ENCODE measurements at regions not wholly inside any gene's neighbourhood (a gene's known extent, or its start where the extent isn't known, plus 50 kb on each side); places are given as distances from the start of the nearest gene placed in this dataset.

DNA sequence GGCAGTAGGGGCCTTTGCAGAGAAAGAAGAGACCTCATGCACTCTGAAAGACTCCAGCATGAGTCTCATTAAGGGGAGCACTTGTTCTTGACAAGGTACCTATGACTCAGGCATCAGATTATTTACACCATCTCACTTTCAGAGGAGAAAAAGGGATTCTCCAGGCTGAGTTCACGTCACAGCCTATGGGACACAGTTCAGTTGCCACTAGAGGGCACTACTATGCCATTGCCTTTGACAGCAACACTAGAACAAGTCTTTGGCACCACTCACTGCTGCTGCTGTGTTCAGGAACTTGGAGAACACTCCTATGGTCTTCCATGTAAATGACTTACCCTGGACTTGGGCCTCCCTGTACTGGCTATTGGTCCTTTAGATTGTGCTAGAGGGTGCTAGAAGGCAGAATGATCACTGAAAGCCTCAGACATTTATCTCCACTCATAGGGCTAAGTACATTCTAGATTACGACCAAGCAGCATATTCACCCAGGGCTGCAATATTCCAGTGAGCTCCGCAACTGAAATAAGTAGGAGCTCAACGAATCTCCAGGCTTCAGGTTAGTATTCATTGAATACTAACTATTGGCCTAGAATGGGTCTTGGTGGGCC lies 225.1 kb upstream of the CA10 start:
- peak; percentile 76 for DNase-seq

DNA sequence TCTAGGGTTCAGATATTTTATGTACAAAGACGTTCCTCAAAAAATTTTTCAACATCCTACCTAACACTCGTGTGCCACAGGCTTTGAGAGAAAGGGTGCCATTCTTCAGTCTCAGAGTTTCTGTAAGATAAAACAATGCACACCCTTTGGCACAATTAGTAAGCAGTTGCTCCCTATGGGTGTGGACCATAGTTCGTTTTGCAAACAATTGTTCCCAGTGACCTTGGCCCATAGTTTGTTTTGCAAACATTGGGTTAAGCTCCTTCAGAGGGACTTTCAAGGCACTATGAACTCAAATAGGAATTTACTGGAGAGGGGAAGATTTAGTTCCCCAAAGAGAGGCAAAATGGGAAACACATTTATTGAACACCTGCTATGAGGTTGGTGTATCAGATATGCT lies 220.3 kb upstream of the CA10 start:
- DNase-seq = no peak

DNA sequence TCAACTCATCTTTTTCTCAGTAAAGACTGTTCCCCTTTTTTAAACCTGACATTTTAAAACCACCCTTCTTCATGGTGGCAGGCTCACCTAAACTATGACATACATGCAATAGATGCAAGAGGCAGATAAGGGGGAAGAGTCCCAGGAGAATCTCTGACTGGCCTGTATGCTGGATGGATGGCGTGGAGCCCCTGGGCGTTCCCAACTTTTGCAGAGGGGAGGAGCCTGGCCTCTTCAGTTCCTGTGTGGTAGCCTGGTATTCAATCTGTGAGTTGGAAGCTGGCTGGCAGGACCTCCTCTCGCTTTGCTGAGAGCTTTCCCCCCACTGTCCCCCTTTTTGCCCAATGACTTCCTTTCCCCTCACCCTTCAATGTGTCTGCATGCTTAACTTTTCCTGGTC lies 217.6 kb upstream of the CA10 start:
- DNase-seq = no peak

DNA sequence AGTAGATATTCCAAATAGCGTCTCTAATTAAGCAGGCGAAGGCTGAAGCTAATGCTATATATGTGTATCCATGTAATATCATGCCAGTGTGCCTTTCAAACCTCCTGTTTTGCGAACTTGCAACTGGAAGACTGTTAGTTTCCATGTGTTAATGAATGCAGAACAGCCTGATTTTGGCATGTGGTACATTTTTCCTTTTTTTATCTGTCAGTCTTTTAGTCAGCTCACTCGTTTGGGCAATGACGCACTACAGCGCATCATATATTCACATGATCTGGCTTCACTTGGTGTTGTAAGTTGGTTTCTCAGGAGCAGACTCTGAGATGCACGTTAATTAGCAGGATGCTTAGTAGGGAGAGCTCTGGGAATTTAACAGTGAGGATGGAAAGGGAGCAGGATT lies 210.4 kb upstream of the CA10 start:
- no peak for DNase-seq

DNA sequence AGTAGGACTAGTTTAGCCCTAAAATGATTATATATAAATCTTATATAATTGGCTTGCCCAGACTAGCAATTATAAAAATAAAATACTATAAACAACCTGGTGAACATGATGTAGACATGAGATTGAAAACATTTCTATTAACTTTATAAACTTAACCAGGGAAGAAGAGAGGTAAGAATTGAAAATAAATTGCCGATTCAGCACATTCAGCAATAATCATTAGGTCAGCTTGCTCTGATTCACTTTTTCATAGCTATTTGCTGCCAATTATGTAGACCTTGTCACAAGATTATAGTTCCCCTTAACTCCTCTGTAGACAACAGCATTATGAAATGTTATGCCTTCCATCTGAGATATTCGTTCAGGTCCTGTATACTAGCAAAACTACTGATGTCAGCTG lies 199.3 kb upstream of the CA10 start:
- DNase-seq = no peak

DNA sequence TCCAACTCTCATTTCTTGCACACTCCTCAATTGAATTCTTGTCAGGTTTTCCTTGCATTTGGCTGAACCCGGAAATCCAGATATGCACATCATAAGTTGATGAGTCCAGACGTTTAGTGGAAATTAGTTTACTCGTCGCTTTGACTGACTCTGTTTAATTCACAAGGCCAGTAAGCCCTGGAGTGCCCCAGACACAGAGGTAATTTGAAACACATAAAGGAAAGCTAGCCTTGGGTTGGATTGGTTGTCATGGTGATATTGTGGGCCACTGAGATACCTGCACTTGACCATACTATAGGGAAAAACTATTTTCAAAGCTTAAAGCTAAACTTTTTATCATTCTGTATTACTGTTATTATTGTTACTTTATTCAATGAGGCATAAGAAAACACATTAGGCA lies 178.3 kb upstream of the CA10 start:
- DNase-seq = peak; percentile 13

DNA sequence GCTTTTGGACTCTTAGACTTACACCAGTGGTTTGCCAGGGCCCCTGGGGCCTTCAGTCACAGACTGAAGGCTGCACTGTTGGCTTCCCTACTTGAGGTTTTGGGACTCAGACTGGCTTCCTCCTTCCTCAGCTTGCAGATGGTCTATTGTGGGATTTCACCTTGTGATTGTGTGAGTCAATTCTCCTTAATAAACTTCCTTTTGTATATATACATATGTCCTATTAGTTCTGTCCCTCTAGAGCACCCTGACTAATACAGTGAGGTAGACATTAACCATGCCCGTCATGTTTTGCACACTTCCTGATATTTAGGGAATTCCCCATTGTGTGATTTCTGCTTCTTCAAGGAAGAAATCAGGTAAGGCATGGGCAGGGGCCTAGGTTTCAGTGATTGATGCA lies 147.8 kb upstream of the CA10 start:
- DNase-seq = no peak

DNA sequence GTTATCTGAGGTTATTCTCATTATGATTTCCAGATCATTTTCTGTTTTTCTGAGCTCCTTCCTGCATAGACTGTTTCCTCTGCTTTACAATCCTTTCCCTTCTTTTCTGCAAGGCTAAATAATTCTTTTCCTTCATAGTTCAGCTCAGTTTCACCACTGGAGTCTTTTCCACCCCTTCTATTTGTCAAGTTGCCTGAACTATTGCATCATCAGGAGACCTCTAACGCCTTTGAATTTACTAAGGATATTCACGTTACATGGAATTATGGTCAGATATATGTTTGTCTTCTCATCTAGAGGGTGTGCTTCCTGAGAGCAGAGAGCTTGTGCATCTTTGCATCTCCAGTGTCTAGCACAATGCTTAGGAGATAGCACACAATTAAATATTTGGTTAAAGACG lies 140.4 kb upstream of the CA10 start:
- DNase-seq = no peak

DNA sequence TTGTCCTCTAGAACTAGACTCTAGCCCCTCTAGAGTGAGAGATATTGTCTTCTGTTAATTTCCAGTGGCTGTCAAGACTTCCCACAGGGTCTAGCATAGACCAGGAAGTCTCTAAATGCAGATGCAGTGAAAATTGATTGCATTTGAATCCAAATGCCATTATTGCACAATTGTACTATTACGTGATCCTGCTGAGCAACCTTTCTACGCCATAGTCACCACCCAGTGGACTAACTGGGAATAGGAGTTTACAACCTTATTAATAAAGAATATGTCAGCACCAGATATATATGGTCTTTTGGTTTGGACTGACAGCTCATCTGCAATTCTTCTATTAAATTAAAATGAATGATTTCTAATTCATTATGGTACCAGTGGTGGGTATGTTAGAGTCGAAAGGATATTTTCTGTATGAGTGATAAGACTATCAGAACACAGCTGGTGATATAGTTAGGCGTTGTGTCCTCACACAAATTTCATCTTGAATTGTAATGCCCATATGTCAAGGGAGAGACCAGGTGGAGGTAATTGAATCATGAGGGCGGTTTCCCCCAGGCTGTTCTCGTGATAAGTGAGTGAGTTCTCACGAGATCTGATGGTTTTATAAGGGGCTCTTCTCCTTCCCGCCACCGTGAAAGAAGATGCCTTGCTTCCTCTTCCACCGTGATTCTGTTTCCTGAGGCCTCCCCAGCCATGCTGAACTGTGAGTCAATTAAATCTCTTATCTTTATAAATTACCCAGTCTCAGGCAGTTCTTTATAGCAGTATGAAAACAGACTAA lies 138.9 kb upstream of the CA10 start:
- DNase-seq = no peak

DNA sequence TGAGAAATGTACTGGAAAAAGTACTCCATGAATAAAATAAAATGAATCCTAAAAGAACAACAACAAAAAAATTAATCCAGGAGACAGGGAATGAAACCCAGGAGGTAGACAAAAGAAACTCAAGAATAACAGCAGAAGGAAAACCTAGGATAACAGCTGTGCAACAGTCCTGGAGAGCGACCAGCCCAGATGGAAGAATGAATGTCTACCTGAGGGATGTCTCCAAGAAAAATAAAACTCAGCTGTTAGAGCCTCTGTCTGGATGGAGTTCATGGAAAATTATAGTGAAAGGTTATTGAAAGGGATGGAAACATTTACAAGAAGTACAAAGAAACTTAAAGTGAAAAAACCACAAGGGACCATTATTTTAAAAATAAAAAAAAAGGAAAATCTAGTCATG lies 135.8 kb upstream of the CA10 start:
- peak; percentile 79 for DNase-seq

DNA sequence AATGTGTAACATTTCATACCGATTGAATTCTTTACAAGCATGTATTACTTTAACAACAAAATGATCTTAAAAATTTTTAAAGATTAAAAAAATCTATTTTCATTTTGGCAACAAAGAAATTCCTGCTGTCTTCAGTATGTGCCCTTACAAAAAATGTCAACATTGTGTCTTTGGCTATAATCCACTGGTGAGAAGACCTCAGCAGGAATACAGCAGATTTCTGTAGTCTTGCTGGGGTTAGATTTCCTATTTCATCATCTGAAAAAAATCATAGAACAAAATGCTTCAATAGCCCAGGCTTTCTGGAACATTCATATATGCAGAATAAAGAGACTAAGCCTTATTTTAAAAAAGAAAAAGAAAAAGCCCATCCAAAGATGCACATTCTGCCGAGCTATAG lies 129.1 kb upstream of the CA10 start:
- DNase-seq = no peak

DNA sequence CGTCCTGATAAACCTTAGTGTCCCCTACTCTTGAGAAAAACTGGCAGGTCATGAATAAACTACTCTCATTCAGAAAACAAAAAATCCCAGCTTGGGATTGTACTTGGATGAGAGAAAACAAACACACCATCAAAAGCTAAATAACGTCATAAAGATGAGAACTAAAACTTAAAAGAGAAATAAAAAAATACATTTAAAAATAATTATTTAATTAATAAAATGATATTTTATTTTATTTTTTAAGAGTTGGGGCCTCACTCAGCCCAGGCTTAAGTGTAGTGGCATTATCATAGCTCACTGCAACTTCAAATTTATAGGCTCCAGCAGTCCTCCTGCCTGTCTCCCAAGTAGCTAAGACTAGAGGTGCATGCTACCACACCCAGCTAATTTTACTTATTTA lies 125.4 kb upstream of the CA10 start:
- DNase-seq = no peak

DNA sequence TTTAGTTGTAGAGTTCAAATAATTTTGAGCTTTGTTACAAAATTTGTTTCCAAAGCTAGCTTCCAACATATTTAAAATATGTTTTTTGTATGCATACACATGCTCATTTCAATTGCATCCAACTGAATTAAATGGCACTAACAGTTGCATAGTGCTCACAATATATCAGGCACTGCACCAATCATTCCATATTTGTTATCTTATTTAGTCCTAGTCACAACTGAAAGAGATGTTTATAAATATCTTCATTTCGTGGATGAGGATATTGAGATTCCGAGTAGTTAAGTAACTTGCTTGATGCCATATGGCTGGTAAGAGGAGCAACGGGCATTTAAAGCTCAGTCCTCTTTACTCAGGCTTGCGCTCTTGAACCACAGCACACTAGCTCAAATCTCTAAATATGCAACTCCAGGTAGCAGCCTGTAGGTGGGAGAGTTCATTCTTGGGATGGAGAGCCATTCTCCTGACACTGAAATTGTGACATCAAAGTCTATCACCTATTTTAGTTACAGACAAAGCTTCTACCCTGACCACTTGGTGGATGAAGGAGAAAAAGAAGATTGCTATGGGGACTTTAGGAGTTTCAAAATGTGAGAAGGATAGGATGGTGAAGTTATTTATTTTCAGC lies 118.0 kb upstream of the CA10 start:
- no peak for DNase-seq

DNA sequence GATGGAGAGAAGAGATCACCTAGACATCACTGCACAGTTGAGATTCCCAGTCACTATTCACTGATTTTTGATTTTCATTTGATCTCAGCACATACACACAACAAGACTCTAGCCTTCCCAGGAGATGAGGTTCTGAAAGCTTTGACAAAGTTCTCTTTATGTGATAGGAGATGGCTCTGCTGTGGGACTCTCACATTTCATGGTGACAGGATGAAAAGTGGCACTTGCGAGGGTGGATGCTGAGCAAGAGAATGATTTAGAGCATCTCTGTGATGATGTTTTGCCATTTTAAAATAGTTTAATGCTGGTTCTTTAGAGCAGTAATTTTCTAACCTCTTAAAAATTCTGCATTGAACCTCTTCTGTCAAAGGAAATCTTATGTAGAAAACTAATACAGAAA lies 113.3 kb upstream of the CA10 start:
- DNase-seq = no peak

DNA sequence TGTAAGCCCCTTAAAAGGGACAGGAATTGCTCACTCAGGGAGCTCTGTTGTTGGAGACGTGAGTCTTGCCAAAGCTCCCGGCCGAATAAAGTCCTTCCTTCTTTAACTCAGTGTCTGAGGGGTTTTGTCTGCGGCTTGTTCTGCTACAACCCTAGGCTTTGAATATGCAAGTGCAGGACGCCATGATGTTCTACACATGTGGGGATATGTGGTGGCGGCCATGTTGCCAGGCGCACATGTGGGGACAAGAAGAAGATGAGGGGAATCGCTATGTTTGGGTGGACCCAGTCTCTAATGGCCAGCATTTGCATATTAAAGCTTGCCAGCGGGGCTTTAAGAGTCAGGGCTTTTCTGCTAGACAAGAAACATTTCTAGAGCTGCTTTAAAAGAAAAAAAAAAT lies 96.8 kb upstream of the CA10 start:
- no peak for DNase-seq

DNA sequence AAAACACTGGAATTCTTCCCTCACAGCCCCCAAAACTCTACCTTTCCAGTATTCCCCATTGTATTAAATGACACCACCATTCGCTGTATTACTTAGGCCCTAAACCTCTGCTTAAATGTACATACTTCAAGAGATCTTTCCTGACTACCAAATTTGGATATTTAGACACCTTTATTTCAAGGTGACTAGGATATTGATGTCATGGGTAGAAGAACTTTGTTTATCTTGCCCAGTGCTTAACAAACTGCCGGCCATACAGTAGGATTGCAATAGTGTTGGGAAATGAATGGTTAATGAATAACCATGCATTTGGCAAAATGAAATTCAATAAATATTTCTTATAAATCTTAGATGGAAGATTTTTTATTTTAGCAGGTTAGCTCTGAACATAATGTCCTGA lies 86.2 kb upstream of the CA10 start:
- DNase-seq = no peak

DNA sequence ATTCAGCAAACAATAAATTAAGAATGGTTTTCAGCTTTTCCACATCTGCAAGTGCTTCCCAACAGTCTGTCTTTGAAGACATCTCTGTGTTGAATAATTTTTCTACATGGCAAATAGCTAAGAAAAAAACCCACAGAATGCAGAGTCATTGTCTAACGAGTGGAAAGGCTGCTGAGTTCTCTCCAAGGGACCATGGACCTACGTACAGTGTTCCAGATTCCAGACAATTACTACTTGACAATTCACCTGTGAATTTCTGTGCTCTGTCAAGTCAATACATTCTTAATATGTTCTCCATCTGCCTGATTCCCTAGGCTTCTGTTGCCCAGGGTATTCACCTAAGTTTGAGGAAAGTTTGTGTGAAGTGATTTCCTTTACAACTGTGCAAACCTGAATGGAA lies 83.8 kb upstream of the CA10 start:
- DNase-seq = no peak

DNA sequence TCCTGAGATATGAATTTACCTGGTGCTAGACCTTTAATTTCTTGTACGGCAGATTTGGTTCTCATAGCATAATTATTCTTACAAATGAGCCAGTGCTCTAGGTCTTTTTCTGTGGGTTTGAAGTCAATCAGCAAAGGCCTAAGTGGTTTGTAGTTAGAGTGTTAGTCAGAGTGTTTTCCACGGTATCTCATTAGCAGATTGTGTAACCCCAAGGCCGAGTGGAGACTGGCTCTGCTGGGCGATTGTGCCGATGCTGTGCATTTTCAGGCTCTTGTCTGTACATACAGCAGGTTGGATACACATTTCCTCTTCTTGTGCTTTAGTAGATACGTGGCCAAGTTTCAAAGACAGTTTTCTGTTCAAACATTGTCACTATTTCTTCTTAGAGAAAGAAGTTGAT lies 78.6 kb upstream of the CA10 start:
- DNase-seq = no peak

DNA sequence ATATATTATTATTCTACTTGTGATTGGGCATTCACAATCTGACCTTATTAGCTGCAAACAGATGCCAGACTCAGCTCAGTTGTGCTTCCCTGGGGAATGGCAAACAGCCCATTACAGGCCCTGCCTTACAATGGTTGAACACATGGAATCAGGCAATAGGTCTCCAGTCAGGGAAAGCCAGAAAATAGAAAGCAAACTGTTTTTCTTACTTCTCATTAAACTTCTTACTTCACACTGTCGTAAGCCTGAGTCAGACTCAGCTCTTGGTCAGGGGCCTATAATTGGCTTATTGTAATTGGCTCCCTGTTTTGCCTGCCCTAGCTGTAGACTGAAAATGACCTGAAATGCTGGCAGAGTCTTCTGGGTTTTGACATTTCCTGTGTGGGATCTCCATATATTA lies 77.0 kb upstream of the CA10 start:
- peak; percentile 1 for DNase-seq

DNA sequence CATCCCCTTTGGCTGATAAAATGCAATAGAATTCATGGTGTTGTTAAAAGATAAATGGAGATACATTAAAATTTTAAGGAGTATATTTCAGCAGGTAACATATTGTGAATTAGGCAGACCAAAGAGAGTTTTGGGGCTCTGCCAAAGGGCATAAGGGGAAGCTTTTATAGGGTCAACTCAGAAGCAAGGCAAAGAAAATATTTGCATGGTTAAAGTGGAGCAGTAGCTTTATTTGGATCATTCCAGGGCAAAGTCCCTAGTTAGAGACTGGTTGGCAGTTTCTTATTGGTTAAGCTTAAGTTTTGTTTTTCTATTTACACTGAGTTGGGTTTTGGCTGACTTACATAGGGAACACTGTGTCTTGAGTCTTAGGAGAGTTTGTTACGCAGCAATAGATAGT lies 75.1 kb upstream of the CA10 start:
- DNase-seq = no peak

DNA sequence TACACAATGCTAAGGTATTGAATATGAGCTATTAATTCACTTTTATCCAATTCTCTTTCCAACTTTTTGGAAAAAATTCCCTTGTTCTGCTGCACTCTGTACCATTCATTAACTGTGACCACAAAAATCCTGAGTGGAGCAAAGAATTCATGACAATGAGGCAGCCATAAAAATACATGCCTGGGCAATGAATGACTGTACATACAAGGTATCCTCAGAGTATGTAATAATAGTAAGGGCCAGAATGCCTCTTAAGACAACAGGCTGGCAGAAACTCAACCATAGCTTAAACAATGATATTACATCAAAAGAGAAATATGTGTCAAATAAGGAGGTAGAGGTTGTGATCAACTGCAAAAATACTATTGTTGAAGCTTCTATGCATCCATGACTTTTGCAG lies 74.7 kb upstream of the CA10 start:
- DNase-seq = no peak

DNA sequence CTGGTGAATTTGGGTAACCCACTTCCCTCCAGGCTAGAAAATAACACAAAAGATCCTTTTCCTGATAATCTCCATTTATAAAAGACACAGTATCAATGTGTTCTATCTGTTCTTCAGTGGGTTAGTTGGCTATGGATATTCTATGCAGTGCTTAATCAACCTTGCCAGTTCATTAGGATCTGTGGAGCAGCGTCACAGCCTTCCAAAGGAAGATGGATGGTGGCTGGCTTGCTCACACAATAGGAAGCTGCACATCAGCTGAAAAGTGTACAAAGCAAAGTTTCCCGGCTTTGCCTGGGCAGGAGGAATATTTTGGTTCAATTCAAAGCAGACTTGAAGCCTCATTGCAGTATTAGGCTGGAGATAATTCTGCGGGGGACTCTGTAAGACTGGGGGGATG lies 70.3 kb upstream of the CA10 start:
- DNase-seq = no peak

DNA sequence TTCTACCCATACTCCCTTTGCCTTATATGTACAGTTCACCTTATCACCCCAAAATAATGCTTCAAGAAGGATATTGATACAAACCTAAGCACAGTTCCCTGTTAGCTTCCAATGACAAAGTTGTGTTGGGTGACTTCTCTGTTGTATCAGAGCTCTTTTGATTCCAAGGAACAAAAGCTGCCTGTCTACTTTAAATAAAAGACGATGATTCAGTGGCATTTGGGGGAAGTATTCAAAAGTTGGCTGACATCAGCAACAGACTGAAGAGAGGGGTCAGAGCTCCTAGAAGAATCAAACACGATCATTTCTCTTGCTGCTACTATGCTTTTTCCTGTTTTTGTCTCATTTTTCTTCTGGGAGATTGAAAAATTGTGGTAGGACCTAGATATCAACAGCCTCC lies 69.4 kb upstream of the CA10 start:
- no peak for DNase-seq

DNA sequence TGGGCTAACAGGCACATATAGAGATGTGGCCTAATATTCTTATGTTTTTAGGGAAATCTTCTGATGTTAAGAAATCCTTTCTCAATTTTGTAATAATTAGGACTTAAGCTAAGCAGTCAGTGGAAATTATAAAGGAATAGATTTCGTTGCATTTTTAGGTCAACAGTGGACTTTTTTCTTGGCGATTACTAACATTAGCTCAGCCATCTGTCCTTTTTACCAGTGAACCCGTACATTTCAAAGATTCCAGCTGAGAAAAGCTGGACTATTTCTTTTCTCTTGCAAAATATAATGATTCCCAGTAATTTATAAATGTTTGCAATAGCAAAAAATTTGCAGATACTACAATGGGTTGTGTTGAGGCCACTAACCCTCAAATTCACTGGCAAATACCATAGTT lies 54.9 kb upstream of the CA10 start:
- no peak for DNase-seq

Data from tongue (tissue), 1 donor.